Caco-2 (cell line): ENCODE measurements at regions not wholly inside any gene's neighbourhood (a gene's known extent, or its start where the extent isn't known, plus 50 kb on each side); places are given as distances from the start of the nearest gene placed in this dataset.

Source experiments
- BruUV-seq: library from RNA; stranded (reverse); fragments of 400-500 nt; replicated peaks from 2 replicates; lab custom pipeline; 2021; lab: Mats Ljungman, UMichigan
- CTCF ChIA-PET: fragments of 300-600 bp; sonication (Branson Sonifier 250); formaldehyde crosslinking; loops from one replicate; lab custom pipeline; 2022; ENCODE audit warnings: antibody characterized with exemption; lab: Charles Lee
- POLR2A ChIA-PET: fragments of 300-600 bp; sonication (Branson Sonifier 250); formaldehyde crosslinking; loops from one replicate; lab custom pipeline; 2022; ENCODE audit warnings: antibody characterized with exemption; lab: Charles Lee
- DNase-seq, 2 experiments: peaks; one replicate each; pipeline versions ENCODE4 v3.0.0 to v3.0.0-alpha.2; 2020 to 2022
- H3K27me3 ChIP-seq: replicated peaks from 2 replicates; pipeline ENCODE4 v1.6.0; 2011; ENCODE audit warnings: low read length; ENCODE audit not compliant: control insufficient read depth, insufficient read depth
- H3K36me3 ChIP-seq: 2 replicates; pipeline ENCODE4 v1.5.1; 2011; ENCODE audit warnings: low read length; ENCODE audit not compliant: control insufficient read depth, insufficient read depth
- H3K4me1 ChIP-seq: fragments of 250-450 bp; sonication (Bioruptor Pico); 2 replicates; pipeline ENCODE4 v1.5.1; 2020; ENCODE audit warnings: mild to moderate bottlenecking
- H3K4me3 ChIP-seq: 2 replicates; pipeline ENCODE4 v1.5.1; 2011; ENCODE audit warnings: low read depth, mild to moderate bottlenecking, control low read depth, low read length
- H3K9me3 ChIP-seq: fragments of 250-450 bp; sonication (Bioruptor Pico); 2 replicates; pipeline ENCODE4 v1.5.1; 2020; ENCODE audit warnings: mild to moderate bottlenecking, moderate library complexity
- H3K27ac Mint-ChIP-seq: one replicate; pipeline ENCODE4 v1.8.0; 2022; ENCODE audit warnings: mixed read lengths; ENCODE audit not compliant: unreplicated experiment
- H3K27me3 Mint-ChIP-seq: one replicate; pipeline ENCODE4 v1.8.0; 2022; ENCODE audit warnings: mixed read lengths; ENCODE audit not compliant: insufficient read depth, unreplicated experiment
- H3K36me3 Mint-ChIP-seq: one replicate; pipeline ENCODE4 v1.8.0; 2022; ENCODE audit warnings: mild to moderate bottlenecking, mixed read lengths; ENCODE audit not compliant: insufficient read depth, unreplicated experiment
- H3K4me1 Mint-ChIP-seq: one replicate; pipeline ENCODE4 v1.8.0; 2022; ENCODE audit warnings: low read depth, mixed read lengths; ENCODE audit not compliant: unreplicated experiment
- H3K4me3 Mint-ChIP-seq: one replicate; pipeline ENCODE4 v1.8.0; 2022; ENCODE audit warnings: mild to moderate bottlenecking, moderate library complexity, mixed read lengths; ENCODE audit not compliant: unreplicated experiment
- H3K9me3 Mint-ChIP-seq: one replicate; pipeline ENCODE4 v1.8.0; 2022; ENCODE audit warnings: mixed read lengths; ENCODE audit not compliant: unreplicated experiment
- CTCF ChIP-seq, 2 experiments: fragments of 200-600 bp in 1 of 2; IDR thresholded peaks; 1 replicate in 1 of 2; 2 replicates in 1 of 2; pipeline versions ENCODE4 v1.5.1 to v1.8.0; 2011 to 2022; ENCODE audit warnings: antibody characterized with exemption in 1 of 2, control low read depth in 1 of 2, inconsistent platforms in 1 of 2, low read depth in 1 of 2, low read length in 1 of 2, mild to moderate bottlenecking in 1 of 2, moderate library complexity in 1 of 2; ENCODE audit not compliant: insufficient read depth in 1 of 2, severe bottlenecking in 1 of 2, unreplicated experiment in 1 of 2
- intact Hi-C: fragments of 100-400 bp; cut with micrococcal nuclease; formaldehyde crosslinking; loops from one replicate; pipeline ENCODE4 v1.10.0; 2022; ENCODE audit not compliant: unreplicated experiment

GRCh38 chr2:19744456-19745199 is 157.2 kb downstream of the TTC32 start:
- H3K27ac Mint-ChIP-seq = no peak overlapping the region
- no peaks in the 10 kb centered on the region for H3K36me3 Mint-ChIP-seq
- POLR2A ChIA-PET = no interaction called here
- Histone ChIP-seq H3K36me3 (no peaks in the 10 kb centered on the region), H3K4me3 (no peak overlapping the region), H3K9me3 (0 out of 2 replicates have a peak, but pooled peaks cover 3% of the 10 kb centered on the region), H3K27me3 (no peaks in the 10 kb centered on the region), H3K4me1 (no peaks in the 10 kb centered on the region)
- H3K4me1 Mint-ChIP-seq = no peaks in the 10 kb centered on the region
- DNase-seq = no peak
- no peak for TF ChIP-seq CTCF (IDR thresholded peaks at IDR 0.05; ENCODE audit: insufficient read depth in 1 of 2, low read depth in 1 of 2, low read length in 1 of 2, severe bottlenecking in 1 of 2, unreplicated experiment in 1 of 2)
- BruUV-seq = no TSS peak
- CTCF ChIA-PET = no interaction called here
- no peak overlapping the region for H3K4me3 Mint-ChIP-seq
- no peaks in the 10 kb centered on the region for H3K27me3 Mint-ChIP-seq
- intact Hi-C loops = loop anchor here (5.0 kb wide), 1 partner anchor 377 kb away; no protein-coding TSS in a partner anchor
- no peaks in the 10 kb centered on the region for H3K9me3 Mint-ChIP-seq

GRCh38 chr2:19743641-19744040 is 158.1 kb downstream of the TTC32 start:
- Histone ChIP-seq H3K4me3 (no peak overlapping the region), H3K27me3 (no peaks in the 10 kb centered on the region), H3K9me3 (0 out of 2 replicates have a peak, but pooled peaks cover 3% of the 10 kb centered on the region), H3K36me3 (no peaks in the 10 kb centered on the region), H3K4me1 (no peaks in the 10 kb centered on the region)
- no TSS peak for BruUV-seq
- no peaks in the 10 kb centered on the region for H3K9me3 Mint-ChIP-seq
- no peaks in the 10 kb centered on the region for H3K36me3 Mint-ChIP-seq
- ChIA-PET POLR2A (no interaction called here), CTCF (no interaction called here)
- intact Hi-C loops = no loop called here
- TF ChIP-seq CTCF (IDR thresholded peaks at IDR 0.05; ENCODE audit: insufficient read depth in 1 of 2, low read depth in 1 of 2, low read length in 1 of 2, severe bottlenecking in 1 of 2, unreplicated experiment in 1 of 2) = no peak
- no peak overlapping the region for H3K4me3 Mint-ChIP-seq
- no peak for DNase-seq
- H3K27ac Mint-ChIP-seq = no peak overlapping the region
- no peaks in the 10 kb centered on the region for H3K4me1 Mint-ChIP-seq
- no peaks in the 10 kb centered on the region for H3K27me3 Mint-ChIP-seq

- DNase-seq = no peak
- Mint-ChIP-seq H3K4me1 (no peaks in the 10 kb centered on the region), H3K4me3 (no peak overlapping the region), H3K27ac (no peak overlapping the region), H3K9me3 (no peaks in the 10 kb centered on the region), H3K27me3 (peaks cover 3% of the 10 kb centered on the region), H3K36me3 (no peaks in the 10 kb centered on the region)
- CTCF ChIA-PET = no interaction called here
- 0 out of 2 replicates have a peak, but pooled peaks cover 3% of the 10 kb centered on the region for H3K9me3 ChIP-seq
- H3K27me3 ChIP-seq = no peaks in the 10 kb centered on the region
- no peaks in the 10 kb centered on the region for H3K36me3 ChIP-seq
- intact Hi-C loops = no loop called here
- TF ChIP-seq CTCF (IDR thresholded peaks at IDR 0.05; ENCODE audit: insufficient read depth in 1 of 2, low read depth in 1 of 2, low read length in 1 of 2, severe bottlenecking in 1 of 2, unreplicated experiment in 1 of 2) = no peak
- no peaks in the 10 kb centered on the region for H3K4me1 ChIP-seq
- no peak overlapping the region for H3K4me3 ChIP-seq
- no TSS peak for BruUV-seq
- POLR2A ChIA-PET = interaction anchor here (0.5 to 0.6 kb wide), 2 partner anchors 210 to 444 kb away, joined by 3 to 6 read pairs; no protein-coding TSS in a partner anchor
Measured at GRCh38 chr2:19742872-19743271, 158.9 kb downstream of the TTC32 start.
